Esophagus squamous epithelium (tissue), 5 donors: ENCODE measurements at regions not wholly inside any gene's neighbourhood (a gene's known extent, or its start where the extent isn't known, plus 50 kb on each side); places are given as distances from the start of the nearest gene placed in this dataset.

Experiments
- DNase-seq: peaks from one replicate; lab custom pipeline; 2025; lab: John Stamatoyannopoulos, UW
- H3K27ac ChIP-seq, 4 donors: fragments of 200-600 bp; sonication (generic); one replicate each; pipeline ENCODE4 v1.5.1; 2016 to 2019; ENCODE audit warnings: mild to moderate bottlenecking in 1 of 4
- H3K27me3 ChIP-seq, 4 donors: fragments of 200-600 bp; sonication (generic); 1 replicate in 3 of 4; 2 replicates in 1 of 4; pipeline versions ENCODE4 v1.5.1 to v1.6.0; 2017 to 2021; ENCODE audit warnings: antibody characterized with exemption in 1 of 4
- H3K36me3 ChIP-seq, 3 donors: fragments of 200-600 bp; sonication (generic); one replicate each; pipeline ENCODE4 v1.5.1; 2016 to 2019
- H3K4me1 ChIP-seq, 3 donors: fragments of 200-600 bp; sonication (generic); one replicate each; pipeline ENCODE4 v1.5.1; 2017 to 2019
- H3K4me3 ChIP-seq, 4 donors: fragments of 200-600 bp; sonication (generic); 1 replicate in 3 of 4; 2 replicates in 1 of 4; pipeline ENCODE4 v1.5.1; 2016 to 2019; ENCODE audit warnings: mild to moderate bottlenecking in 2 of 4, moderate library complexity in 1 of 4
- H3K9me3 ChIP-seq, 3 donors: fragments of 200-600 bp; sonication (generic); one replicate each; pipeline ENCODE4 v1.5.1; 2016 to 2019
- POLR2A ChIP-seq, 4 donors: fragments of 450-650 bp; IDR thresholded peaks; one replicate each; pipeline ENCODE4 v1.6.1; 2017; ENCODE audit warnings: antibody characterized with exemption in 4 of 4, mild to moderate bottlenecking in 4 of 4, moderate library complexity in 3 of 4
- WGBS, 2 donors: methylation state at CpG; one replicate each; pipeline ENCODE4 v1.1.5; 2018; 5-methylcytosine and 5-hydroxymethylcytosine counted together
- intact Hi-C: fragments of 100-400 bp; cut with DNase I; formaldehyde crosslinking; loops from one replicate; pipeline ENCODE4 v1.15.0; 2022
- TF ChIP-seq, protein P1 (sequence below), 6 experiments: fragments of 450-650 bp in 4 of 6; fragments of 200-600 bp in 2 of 6; sonication (generic) in 2 of 6; IDR thresholded peaks; one replicate each; pipeline ENCODE4 v1.5.1; 2016 to 2019; ENCODE audit warnings: antibody characterized with exemption in 6 of 6, mild to moderate bottlenecking in 4 of 6, moderate library complexity in 4 of 6
- donor health status: DM: yes; HTN: yes; CAD: no.

DNA sequence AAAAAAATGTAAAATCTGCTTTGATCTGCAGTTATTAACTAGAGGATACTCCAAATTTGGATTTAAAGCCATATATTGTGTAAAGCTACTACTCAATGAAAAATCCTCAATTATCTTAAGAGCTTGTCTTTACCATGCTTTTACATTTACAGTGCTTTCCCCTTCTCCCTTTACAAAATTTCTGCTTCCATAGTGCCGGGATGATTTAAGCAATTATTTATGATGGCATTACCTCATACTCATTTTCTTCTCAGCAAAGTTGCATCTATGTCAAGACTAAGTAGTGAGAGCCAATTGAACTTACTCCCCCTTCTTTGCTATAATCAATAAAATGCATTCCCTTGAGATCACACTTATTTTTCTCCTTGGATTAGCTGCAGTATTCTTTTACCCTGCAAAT, 505.4 kb upstream of the AGA start:
- 89 to 100% methylated on average over 1 of the region's 1 CpG for WGBS, 2 donors
- TF ChIP-seq, protein P1, sequence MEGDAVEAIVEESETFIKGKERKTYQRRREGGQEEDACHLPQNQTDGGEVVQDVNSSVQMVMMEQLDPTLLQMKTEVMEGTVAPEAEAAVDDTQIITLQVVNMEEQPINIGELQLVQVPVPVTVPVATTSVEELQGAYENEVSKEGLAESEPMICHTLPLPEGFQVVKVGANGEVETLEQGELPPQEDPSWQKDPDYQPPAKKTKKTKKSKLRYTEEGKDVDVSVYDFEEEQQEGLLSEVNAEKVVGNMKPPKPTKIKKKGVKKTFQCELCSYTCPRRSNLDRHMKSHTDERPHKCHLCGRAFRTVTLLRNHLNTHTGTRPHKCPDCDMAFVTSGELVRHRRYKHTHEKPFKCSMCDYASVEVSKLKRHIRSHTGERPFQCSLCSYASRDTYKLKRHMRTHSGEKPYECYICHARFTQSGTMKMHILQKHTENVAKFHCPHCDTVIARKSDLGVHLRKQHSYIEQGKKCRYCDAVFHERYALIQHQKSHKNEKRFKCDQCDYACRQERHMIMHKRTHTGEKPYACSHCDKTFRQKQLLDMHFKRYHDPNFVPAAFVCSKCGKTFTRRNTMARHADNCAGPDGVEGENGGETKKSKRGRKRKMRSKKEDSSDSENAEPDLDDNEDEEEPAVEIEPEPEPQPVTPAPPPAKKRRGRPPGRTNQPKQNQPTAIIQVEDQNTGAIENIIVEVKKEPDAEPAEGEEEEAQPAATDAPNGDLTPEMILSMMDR (IDR thresholded peaks at IDR 0.05) = no peak
- no peak for TF ChIP-seq POLR2A (IDR thresholded peaks at IDR 0.05)
- H3K4me3 ChIP-seq = no peak overlapping the region
- no peak for DNase-seq
- no peaks in the 10 kb centered on the region for H3K27me3 ChIP-seq
- intact Hi-C loops = no loop called here
- no peaks in the 10 kb centered on the region for H3K4me1 ChIP-seq
- no peaks in the 10 kb centered on the region for H3K9me3 ChIP-seq
- no peaks in the 10 kb centered on the region for H3K36me3 ChIP-seq
- no peak overlapping the region for H3K27ac ChIP-seq

DNA sequence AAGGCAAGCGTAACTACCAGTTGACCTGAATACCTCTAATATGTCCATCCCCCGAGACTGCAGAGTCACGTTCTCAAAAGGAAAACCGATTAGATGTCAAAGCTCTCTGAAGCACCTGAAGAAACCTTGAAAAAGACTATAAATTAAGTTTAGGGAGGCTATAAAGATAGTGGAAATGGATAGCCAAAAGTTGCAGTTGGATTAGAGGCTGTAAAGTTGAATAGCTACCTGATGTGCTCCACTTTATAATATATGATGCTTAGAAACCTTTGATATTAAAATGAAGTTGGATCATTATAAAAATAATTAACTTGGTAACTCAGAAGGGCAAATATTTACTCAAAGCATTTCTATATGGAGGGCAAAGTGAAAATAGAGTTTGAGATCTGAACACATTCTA, 506.6 kb upstream of the AGA start:
- TF ChIP-seq, protein P1 (IDR thresholded peaks at IDR 0.05) = no peak
- TF ChIP-seq POLR2A (IDR thresholded peaks at IDR 0.05) = no peak
- WGBS, 2 donors = 67 to 92% methylated on average over 4 of the region's 4 CpGs

DNA sequence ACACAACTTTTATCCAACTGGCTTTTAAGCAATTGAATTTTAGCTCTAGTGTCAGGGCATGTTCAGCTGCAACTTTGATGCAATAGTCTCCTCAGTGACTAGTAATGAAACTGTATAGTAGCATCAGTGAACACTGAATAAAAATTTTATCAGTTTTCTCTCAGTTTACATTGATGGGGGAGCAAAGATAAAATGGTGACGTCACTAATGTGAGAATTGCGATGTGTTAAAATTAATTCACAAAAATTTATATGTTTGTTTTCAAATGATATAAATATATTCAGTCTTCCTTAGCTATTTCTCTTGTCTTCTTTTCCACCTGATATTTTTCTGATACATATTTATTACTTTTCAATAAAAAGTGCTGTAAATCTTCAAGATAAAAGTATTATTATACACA, 508.8 kb upstream of the AGA start:
- Histone ChIP-seq H3K4me3 (no peak overlapping the region), H3K9me3 (no peaks in the 10 kb centered on the region), H3K27me3 (no peaks in the 10 kb centered on the region), H3K4me1 (no peaks in the 10 kb centered on the region), H3K36me3 (no peaks in the 10 kb centered on the region), H3K27ac (no peak overlapping the region)
- TF ChIP-seq, protein P1 (IDR thresholded peaks at IDR 0.05) = no peak
- no peak for TF ChIP-seq POLR2A (IDR thresholded peaks at IDR 0.05)
- intact Hi-C loops = no loop called here
- 91 to 92% methylated on average over 2 of the region's 2 CpGs for WGBS, 2 donors
- DNase-seq = no peak

More for the DNA sequence above, 506.6 kb upstream of the AGA start:
- Histone ChIP-seq H3K36me3 (no peaks in the 10 kb centered on the region), H3K27ac (no peak overlapping the region), H3K27me3 (no peaks in the 10 kb centered on the region), H3K4me3 (no peak overlapping the region), H3K4me1 (no peaks in the 10 kb centered on the region), H3K9me3 (no peaks in the 10 kb centered on the region)
- DNase-seq = no peak
- intact Hi-C loops = no loop called here

DNA sequence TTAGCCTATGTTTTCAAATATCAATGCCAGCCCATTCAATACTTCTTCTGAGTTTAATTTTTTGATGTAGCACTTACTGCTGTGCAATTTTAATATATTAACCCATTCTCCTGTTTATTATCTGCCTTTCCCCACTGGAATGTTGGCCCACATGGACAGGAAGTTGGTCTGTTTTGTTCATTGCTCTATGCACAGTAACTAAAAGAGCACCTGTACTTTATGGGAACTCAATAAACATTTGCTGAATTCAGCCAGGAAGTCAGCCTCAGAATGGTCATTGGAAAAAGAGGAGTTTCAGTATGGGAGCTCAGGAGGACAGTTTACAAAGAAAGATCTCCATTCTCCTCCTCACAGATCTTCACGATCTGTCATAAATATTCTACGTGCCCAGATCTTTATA, 510.5 kb upstream of the AGA start:
- H3K36me3 ChIP-seq = no peaks in the 10 kb centered on the region
- H3K9me3 ChIP-seq = no peaks in the 10 kb centered on the region
- TF ChIP-seq, protein P1 (IDR thresholded peaks at IDR 0.05) = no peak
- TF ChIP-seq POLR2A (IDR thresholded peaks at IDR 0.05) = no peak
- no peak for DNase-seq
- H3K4me1 ChIP-seq = no peaks in the 10 kb centered on the region
- WGBS, 2 donors = 90 to 91% methylated on average over 2 of the region's 2 CpGs
- intact Hi-C loops = no loop called here
- no peaks in the 10 kb centered on the region for H3K27me3 ChIP-seq
- no peak overlapping the region for H3K27ac ChIP-seq
- no peak overlapping the region for H3K4me3 ChIP-seq

DNA sequence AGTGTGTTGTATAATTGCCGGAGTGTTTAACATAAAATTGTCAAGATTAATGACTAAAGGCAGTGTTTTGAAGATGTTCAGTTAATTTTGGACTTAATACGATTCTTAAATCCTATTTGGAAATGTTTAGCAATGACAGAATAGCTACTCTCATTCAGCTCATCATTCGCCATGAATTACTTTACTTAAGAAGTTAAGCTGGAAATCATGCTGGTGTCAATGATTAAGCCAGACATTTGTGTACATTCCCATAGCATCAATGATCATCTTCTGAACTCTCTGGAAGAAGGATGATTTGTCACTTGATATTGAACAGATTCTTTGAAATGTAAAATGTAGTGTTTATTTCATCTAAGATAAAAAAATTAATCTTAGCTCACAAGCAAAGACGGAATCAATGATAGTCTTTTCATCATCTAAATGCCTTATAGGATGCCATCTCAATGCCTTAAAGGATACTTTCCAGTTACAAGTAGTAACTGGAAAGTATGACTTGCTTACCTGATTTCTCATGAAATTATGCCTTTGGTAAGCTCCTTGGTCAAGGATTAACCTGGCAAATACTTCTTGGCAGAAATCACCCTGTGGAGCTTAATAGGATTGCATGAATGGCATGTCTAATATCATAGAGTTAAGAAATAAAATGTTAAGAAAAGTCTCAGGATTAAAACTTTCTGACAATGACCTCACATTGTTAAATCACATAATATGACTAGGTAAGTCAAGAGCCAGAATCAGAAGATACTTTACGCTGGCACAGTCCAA, 515.5 kb upstream of the AGA start:
- H3K27me3 ChIP-seq = no peaks in the 10 kb centered on the region
- H3K36me3 ChIP-seq = no peaks in the 10 kb centered on the region
- intact Hi-C loops = no loop called here
- H3K27ac ChIP-seq = no peak overlapping the region
- no peak for DNase-seq
- no peak for TF ChIP-seq POLR2A (IDR thresholded peaks at IDR 0.05)
- TF ChIP-seq, protein P1 (IDR thresholded peaks at IDR 0.05) = no peak
- no peaks in the 10 kb centered on the region for H3K4me1 ChIP-seq
- no peak overlapping the region for H3K4me3 ChIP-seq
- 47 to 50% methylated on average over 5 of the region's 5 CpGs for WGBS, 2 donors
- H3K9me3 ChIP-seq = no peaks in the 10 kb centered on the region
